IPS-NIHi11 (cell line): ENCODE measurements at regions not wholly inside any gene's neighbourhood (a gene's known extent, or its start where the extent isn't known, plus 50 kb on each side); places are given as distances from the start of the nearest gene placed in this dataset.
"Not testable (repeated sequence)": the region's sequence is repeated elsewhere in the genome, so short reads cannot be mapped to it uniquely, and the experiment has no call there.

Source experiments
- DNase-seq: peaks from one replicate; pipeline ENCODE4 v3.0.0; 2012; ENCODE audit warnings: mixed read lengths, low spot score

- no peak for DNase-seq
Measured at GRCh38 chr7:67475293-67475692, 478.7 kb downstream of the TYW1 start.

- DNase-seq: no peak
Measured at GRCh38 chr7:67478066-67478465, 481.4 kb downstream of the TYW1 start.

GRCh38 chr7:67484244-67484751 is 487.7 kb downstream of the TYW1 start:
- peak; percentile 87 for DNase-seq

- no peak for DNase-seq
Measured at GRCh38 chr7:67486401-67486800, 489.8 kb downstream of the TYW1 start.

- no peak for DNase-seq
Measured at GRCh38 chr7:67487316-67487715, 490.7 kb downstream of the TYW1 start.

GRCh38 chr7:67489881-67490280 is 493.2 kb downstream of the TYW1 start:
- DNase-seq: no peak

- no peak for DNase-seq
Measured at GRCh38 chr7:67493366-67493765, 496.7 kb downstream of the TYW1 start.

GRCh38 chr7:67496589-67496988 is 500.0 kb downstream of the TYW1 start:
- no peak for DNase-seq

- not testable (repeated sequence) for DNase-seq
Measured at GRCh38 chr7:67497914-67498313, 501.3 kb downstream of the TYW1 start.

- no peak for DNase-seq
Measured at GRCh38 chr7:67502929-67503328, 506.3 kb downstream of the TYW1 start.

GRCh38 chr7:67505449-67505848 is 508.8 kb downstream of the TYW1 start:
- DNase-seq: no peak

GRCh38 chr7:67512481-67512880 is 515.8 kb downstream of the TYW1 start:
- DNase-seq: no peak

- DNase-seq: no peak
Measured at GRCh38 chr7:67518580-67518979, 521.9 kb downstream of the TYW1 start.

- no peak for DNase-seq
Measured at GRCh38 chr7:67519171-67519570, 522.5 kb downstream of the TYW1 start.

GRCh38 chr7:67522504-67522903 is 525.9 kb downstream of the TYW1 start:
- DNase-seq: no peak

GRCh38 chr7:67523713-67524112 is 527.1 kb downstream of the TYW1 start:
- DNase-seq: no peak

- DNase-seq: peak; percentile 46
Measured at GRCh38 chr7:67525588-67525987, 529.0 kb downstream of the TYW1 start.

GRCh38 chr7:67535241-67535989 is 538.8 kb downstream of the TYW1 start:
- DNase-seq: no peak

GRCh38 chr7:67542916-67543315 is 546.3 kb downstream of the TYW1 start:
- DNase-seq: no peak

- no peak for DNase-seq
Measured at GRCh38 chr7:67547183-67547907, 550.7 kb downstream of the TYW1 start.

- DNase-seq: no peak
Measured at GRCh38 chr7:67549126-67549525, 552.5 kb downstream of the TYW1 start.

GRCh38 chr7:67550801-67551436 is 554.3 kb downstream of the TYW1 start:
- no peak for DNase-seq

- DNase-seq: no peak
Measured at GRCh38 chr7:67552738-67553137, 556.1 kb downstream of the TYW1 start.
